Upper lobe of left lung (tissue), 6 donors: ENCODE measurements at regions not wholly inside any gene's neighbourhood (a gene's known extent, or its start where the extent isn't known, plus 50 kb on each side); places are given as distances from the start of the nearest gene placed in this dataset.
A peak's percentile ranks its signal among the peaks of the same experiment; 100 is the strongest.

Experiments
- ATAC-seq, 2 donors: fragments of 200-7000 bp; cut with Tn5 transposase; one replicate each; pipeline ENCODE4 v1.9.1; 2022; ENCODE audit warnings: mild to moderate bottlenecking in 2 of 2, moderate library complexity in 2 of 2; ENCODE audit not compliant: low FRiP score in 2 of 2
- DNase-seq, 2 donors: peaks; one replicate each; pipeline ENCODE4 v3.0.0-alpha.2; 2019 to 2020
- H3K27ac ChIP-seq, 4 donors: fragments of 200-600 bp; sonication (generic); one replicate each; pipeline ENCODE4 v1.5.1; 2016 to 2019
- H3K27me3 ChIP-seq, 4 donors: fragments of 200-600 bp; sonication (generic); one replicate each; pipeline ENCODE4 v1.5.1; 2017 to 2019
- H3K36me3 ChIP-seq, 4 donors: fragments of 200-600 bp; sonication (generic); one replicate each; pipeline ENCODE4 v1.5.1; 2016 to 2019
- H3K4me1 ChIP-seq, 4 donors: fragments of 200-600 bp; sonication (generic); one replicate each; pipeline ENCODE4 v1.5.1; 2018 to 2019
- H3K4me3 ChIP-seq, 4 donors: fragments of 200-600 bp; sonication (generic); one replicate each; pipeline ENCODE4 v1.5.1; 2017 to 2019; ENCODE audit warnings: mild to moderate bottlenecking in 2 of 4, moderate library complexity in 1 of 4
- H3K9me3 ChIP-seq, 4 donors: fragments of 200-600 bp; sonication (generic); one replicate each; pipeline ENCODE4 v1.5.1; 2018 to 2019
- EP300 ChIP-seq, 4 donors: sonication (generic); formaldehyde crosslinking; IDR thresholded peaks; one replicate each; pipeline ENCODE4 v1.5.1; 2017; ENCODE audit warnings: antibody characterized with exemption in 4 of 4, control low read depth in 2 of 4
- POLR2A ChIP-seq, 4 donors: fragments of 450-650 bp; IDR thresholded peaks; one replicate each; pipeline ENCODE4 v1.5.1; 2016 to 2017; ENCODE audit warnings: antibody characterized with exemption in 4 of 4, mild to moderate bottlenecking in 2 of 4
- POLR2AphosphoS5 ChIP-seq, 2 donors: sonication (generic); formaldehyde crosslinking; IDR thresholded peaks; one replicate each; pipeline ENCODE4 v1.5.1; 2017; ENCODE audit warnings: antibody characterized with exemption in 2 of 2
- WGBS, 2 donors: methylation state at CpG; one replicate each; pipeline ENCODE4 v1.1.5; 2017 to 2018; 5-methylcytosine and 5-hydroxymethylcytosine counted together
- TF ChIP-seq, protein P1 (sequence below), 6 experiments: fragments of 450-650 bp in 4 of 6; fragments of 200-600 bp in 2 of 6; sonication (generic) in 2 of 6; IDR thresholded peaks; one replicate each; pipeline ENCODE4 v1.5.1; 2016 to 2019; ENCODE audit warnings: antibody characterized with exemption in 6 of 6
- donor health status: DM: no; HTN: no; CAD: no; lungs with moderate emphysema.
- donor health status: DM: no; HTN: yes; CAD: no; lungs with severe emphysema.

DNA sequence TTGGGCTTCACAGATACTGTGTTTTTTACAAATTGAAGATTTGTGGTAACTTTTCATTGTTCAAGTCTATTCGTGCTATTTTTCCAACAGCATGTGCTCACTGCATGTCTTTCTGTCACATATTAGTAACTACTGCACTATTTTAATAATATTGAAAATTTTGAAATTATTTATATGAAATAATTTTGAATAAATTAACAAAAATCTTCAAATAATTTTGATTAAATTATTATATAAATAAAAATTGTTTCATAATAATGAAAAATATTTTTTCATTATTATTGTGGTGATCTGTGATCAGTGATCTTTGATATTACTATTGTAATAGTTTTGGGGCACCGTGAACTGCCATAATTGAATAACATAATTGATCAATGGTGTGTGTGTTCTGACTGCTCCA, 204.1 kb downstream of the OGFRL1 start:
- H3K4me3 ChIP-seq, result no peak overlapping the region
- ATAC-seq (no peak), DNase-seq (no peak)
- no peaks in the 10 kb centered on the region for H3K9me3 ChIP-seq
- H3K27me3 ChIP-seq, result no peaks in the 10 kb centered on the region
- no peak overlapping the region for H3K27ac ChIP-seq
- H3K4me1 ChIP-seq, result peaks cover 10 to 15% (median 13%) of the 10 kb centered on the region in 4 donors
- TF ChIP-seq POLR2AphosphoS5 (IDR thresholded peaks at IDR 0.05), result no peak
- H3K36me3 ChIP-seq, result no peaks in the 10 kb centered on the region
- 49 to 93% methylated on average over 2 of the region's 2 CpGs for WGBS, 2 donors

DNA sequence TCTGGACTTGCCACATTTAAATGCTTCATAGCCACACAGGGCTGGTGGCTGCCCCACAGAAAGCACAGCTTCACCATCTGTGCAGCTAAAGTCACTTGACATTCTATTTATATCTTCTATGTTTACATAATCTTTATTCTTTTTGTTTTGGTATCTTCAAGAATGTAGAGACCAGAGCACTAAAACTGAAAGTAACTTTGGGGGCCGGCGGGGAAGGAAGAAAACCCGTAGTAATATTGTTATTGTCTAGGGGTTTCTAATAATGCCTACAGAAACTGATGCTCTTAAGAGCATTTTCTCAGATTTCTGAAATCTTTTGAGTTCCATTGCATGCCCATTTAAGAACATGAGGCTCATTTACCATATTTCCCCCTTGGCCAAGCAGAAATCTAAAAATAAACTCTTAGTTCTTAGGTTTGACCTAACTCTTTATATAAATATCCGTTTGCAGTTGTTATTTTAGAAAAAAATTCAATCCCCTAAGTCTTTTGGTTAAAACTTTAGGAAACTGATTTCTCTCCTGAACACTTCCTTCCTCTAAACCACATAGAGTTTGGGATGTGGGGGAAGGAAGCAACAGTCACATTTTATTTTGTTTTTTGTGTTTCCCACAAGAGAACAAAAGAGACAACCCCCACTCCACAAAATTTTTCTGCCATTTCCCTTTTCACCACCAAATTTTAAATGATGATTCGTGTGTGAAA, 207.6 kb downstream of the OGFRL1 start:
- TF ChIP-seq EP300 (IDR thresholded peaks at IDR 0.05), result no peak
- TF ChIP-seq, protein P1, sequence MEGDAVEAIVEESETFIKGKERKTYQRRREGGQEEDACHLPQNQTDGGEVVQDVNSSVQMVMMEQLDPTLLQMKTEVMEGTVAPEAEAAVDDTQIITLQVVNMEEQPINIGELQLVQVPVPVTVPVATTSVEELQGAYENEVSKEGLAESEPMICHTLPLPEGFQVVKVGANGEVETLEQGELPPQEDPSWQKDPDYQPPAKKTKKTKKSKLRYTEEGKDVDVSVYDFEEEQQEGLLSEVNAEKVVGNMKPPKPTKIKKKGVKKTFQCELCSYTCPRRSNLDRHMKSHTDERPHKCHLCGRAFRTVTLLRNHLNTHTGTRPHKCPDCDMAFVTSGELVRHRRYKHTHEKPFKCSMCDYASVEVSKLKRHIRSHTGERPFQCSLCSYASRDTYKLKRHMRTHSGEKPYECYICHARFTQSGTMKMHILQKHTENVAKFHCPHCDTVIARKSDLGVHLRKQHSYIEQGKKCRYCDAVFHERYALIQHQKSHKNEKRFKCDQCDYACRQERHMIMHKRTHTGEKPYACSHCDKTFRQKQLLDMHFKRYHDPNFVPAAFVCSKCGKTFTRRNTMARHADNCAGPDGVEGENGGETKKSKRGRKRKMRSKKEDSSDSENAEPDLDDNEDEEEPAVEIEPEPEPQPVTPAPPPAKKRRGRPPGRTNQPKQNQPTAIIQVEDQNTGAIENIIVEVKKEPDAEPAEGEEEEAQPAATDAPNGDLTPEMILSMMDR (IDR thresholded peaks at IDR 0.05), result no peak
- TF ChIP-seq POLR2A (IDR thresholded peaks at IDR 0.05), result no peak
- TF ChIP-seq POLR2AphosphoS5 (IDR thresholded peaks at IDR 0.05), result no peak
- H3K4me3 ChIP-seq, result peak overlapping the region in 3 of 4 donors; percentile 9 to 38 (median 13)
- WGBS, 2 donors, result 8 to 18% methylated on average over 5 of the region's 5 CpGs
- DNase-seq (no peak), ATAC-seq (peak in 1 of 2 donors; percentile 19)
- no peaks in the 10 kb centered on the region for H3K9me3 ChIP-seq
- H3K27me3 ChIP-seq, result no peaks in the 10 kb centered on the region
- no peaks in the 10 kb centered on the region for H3K36me3 ChIP-seq
- H3K27ac ChIP-seq, result peak overlapping the region; percentile 16 to 71 (median 31)
- H3K4me1 ChIP-seq, result peaks cover 5 to 7% (median 6%) of the 10 kb centered on the region in 4 donors

DNA sequence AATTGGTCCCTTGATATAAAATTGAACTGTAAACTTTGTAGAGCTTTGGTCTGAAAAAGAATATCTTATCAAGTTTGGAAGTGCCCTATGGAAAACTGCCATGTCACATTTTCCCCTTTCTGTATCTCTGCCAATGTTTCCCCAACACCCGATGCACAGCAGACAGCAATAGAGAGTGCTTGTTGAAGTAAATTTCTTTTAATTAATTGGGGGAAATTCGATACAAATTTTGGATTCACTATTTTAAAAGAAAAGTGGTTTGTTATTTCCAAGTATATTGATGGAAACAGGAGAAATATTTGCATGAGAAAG, 208.1 kb downstream of the OGFRL1 start:
- DNase-seq (no peak), ATAC-seq (no peak)
- H3K4me3 ChIP-seq, result no peak overlapping the region
- H3K27me3 ChIP-seq, result no peaks in the 10 kb centered on the region
- peak overlapping the region in 3 of 4 donors; percentile 16 to 71 (median 41) for H3K27ac ChIP-seq
- no peaks in the 10 kb centered on the region for H3K36me3 ChIP-seq
- 43 to 53% methylated on average over 2 of the region's 2 CpGs for WGBS, 2 donors
- H3K9me3 ChIP-seq, result no peaks in the 10 kb centered on the region
- no peak for TF ChIP-seq POLR2AphosphoS5 (IDR thresholded peaks at IDR 0.05)
- TF ChIP-seq EP300 (IDR thresholded peaks at IDR 0.05), result no peak
- TF ChIP-seq, protein P1 (IDR thresholded peaks at IDR 0.05), result no peak
- no peak for TF ChIP-seq POLR2A (IDR thresholded peaks at IDR 0.05)
- peaks cover 5 to 7% (median 6%) of the 10 kb centered on the region in 4 donors for H3K4me1 ChIP-seq

DNA sequence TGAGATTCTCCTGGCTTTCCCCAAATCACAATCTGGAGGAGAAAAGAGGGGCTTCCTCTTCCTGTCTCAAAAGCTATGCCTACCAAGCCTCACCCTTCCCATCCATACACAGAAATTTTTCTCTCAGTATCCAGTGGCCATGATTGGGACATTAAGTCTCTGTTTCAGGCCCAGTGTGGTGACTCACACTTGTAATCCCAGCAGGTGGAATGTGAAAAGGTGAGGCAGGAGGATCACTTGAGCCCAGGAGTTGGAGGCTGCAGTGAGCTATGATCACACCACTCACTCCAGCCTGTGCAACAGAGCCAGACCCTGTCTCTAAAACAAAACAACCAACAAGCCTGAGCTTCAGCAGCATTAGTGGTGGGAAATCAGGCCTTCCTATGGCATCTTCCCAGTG, 210.0 kb downstream of the OGFRL1 start:
- H3K36me3 ChIP-seq, result no peaks in the 10 kb centered on the region
- no peak overlapping the region for H3K27ac ChIP-seq
- TF ChIP-seq, protein P1 (IDR thresholded peaks at IDR 0.05), result no peak
- TF ChIP-seq EP300 (IDR thresholded peaks at IDR 0.05), result no peak
- no peak for TF ChIP-seq POLR2A (IDR thresholded peaks at IDR 0.05)
- TF ChIP-seq POLR2AphosphoS5 (IDR thresholded peaks at IDR 0.05), result no peak
- DNase-seq, result peak in 1 of 2 donors; percentile 23
- H3K4me3 ChIP-seq, result no peak overlapping the region
- ATAC-seq, result no peak
- peaks cover 5 to 7% (median 6%) of the 10 kb centered on the region in 4 donors for H3K4me1 ChIP-seq
- H3K9me3 ChIP-seq, result no peaks in the 10 kb centered on the region
- no peaks in the 10 kb centered on the region for H3K27me3 ChIP-seq

DNA sequence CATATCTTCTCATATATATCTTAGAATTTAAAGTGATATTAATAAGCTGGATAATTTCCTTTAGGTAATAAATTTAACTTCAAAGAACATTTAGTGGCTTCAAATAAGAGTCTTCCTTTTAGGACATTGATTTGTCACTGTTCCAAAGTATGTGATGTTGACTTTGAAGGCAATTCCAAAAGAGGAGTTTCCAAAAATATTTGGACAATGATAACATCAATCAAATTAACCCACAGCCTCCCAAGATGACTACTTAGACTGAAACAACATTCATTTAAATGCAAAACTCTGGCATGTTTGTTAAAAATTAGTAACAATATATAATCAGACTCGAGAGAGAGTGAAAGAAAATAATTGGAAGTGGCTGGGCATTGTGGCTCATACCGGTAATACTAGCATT, 211.1 kb downstream of the OGFRL1 start:
- Histone ChIP-seq H3K27me3 (no peaks in the 10 kb centered on the region), H3K27ac (no peak overlapping the region), H3K9me3 (no peaks in the 10 kb centered on the region), H3K36me3 (no peaks in the 10 kb centered on the region), H3K4me3 (no peak overlapping the region), H3K4me1 (peaks cover 5 to 7% (median 6%) of the 10 kb centered on the region in 4 donors)
- DNase-seq (no peak), ATAC-seq (no peak)
- TF ChIP-seq EP300 (IDR thresholded peaks at IDR 0.05) (no peak), POLR2AphosphoS5 (IDR thresholded peaks at IDR 0.05) (no peak), POLR2A (IDR thresholded peaks at IDR 0.05) (no peak)
- TF ChIP-seq, protein P1 (IDR thresholded peaks at IDR 0.05), result no peak
- 36 to 51% methylated on average over 2 of the region's 2 CpGs for WGBS, 2 donors
